SK-N-SH treated with all-trans-retinoic acid at 6 μM for 48 hours (cell line): ENCODE measurements at regions not wholly inside any gene's neighbourhood (a gene's known extent, or its start where the extent isn't known, plus 50 kb on each side); places are given as distances from the start of the nearest gene placed in this dataset.

Experiments used
- ARNTL ChIP-seq: fragments of 450-650 bp; formaldehyde crosslinking; IDR thresholded peaks from 2 replicates; pipeline ENCODE4 v1.5.0; 2020; ENCODE audit warnings: low read depth, mild to moderate bottlenecking, moderate library complexity, borderline replicate concordance
- CSDC2 ChIP-seq: fragments of 250-450 bp; sonication (Bioruptor Pico); IDR thresholded peaks from 2 replicates; pipeline ENCODE4 v1.5.0; 2020; ENCODE audit warnings: mild to moderate bottlenecking, moderate library complexity
- ESRRG ChIP-seq: fragments of 250-450 bp; sonication (Bioruptor Pico); IDR thresholded peaks from 2 replicates; pipeline ENCODE4 v1.6.1; 2021; ENCODE audit warnings: mild to moderate bottlenecking
- OSR1 ChIP-seq: fragments of 250-450 bp; sonication (Bioruptor Pico); IDR thresholded peaks from 2 replicates; pipeline ENCODE4 v1.8.0; 2022; ENCODE audit warnings: moderate library complexity, mild to moderate bottlenecking, inconsistent platforms
- PATZ1 ChIP-seq: fragments of 250-450 bp; sonication (Bioruptor Pico); IDR thresholded peaks from 2 replicates; pipeline ENCODE4 v1.8.0; 2020; ENCODE audit warnings: mild to moderate bottlenecking, moderate library complexity, borderline replicate concordance
- PPARA ChIP-seq: fragments of 250-450 bp; sonication (Bioruptor Pico); IDR thresholded peaks from 2 replicates; pipeline ENCODE4 v1.5.0; 2020; ENCODE audit warnings: mild to moderate bottlenecking, borderline replicate concordance
- SNAI2 ChIP-seq: fragments of 250-450 bp; sonication (Bioruptor Pico); IDR thresholded peaks from 2 replicates; pipeline ENCODE4 v1.5.0; 2020; ENCODE audit warnings: mild to moderate bottlenecking, moderate library complexity
- TOX ChIP-seq: fragments of 250-450 bp; sonication (Bioruptor Pico); IDR thresholded peaks from 2 replicates; pipeline ENCODE4 v1.8.0; 2021; ENCODE audit warnings: mild to moderate bottlenecking, moderate library complexity, borderline replicate concordance
- ZFP30 ChIP-seq: fragments of 450-650 bp; formaldehyde crosslinking; IDR thresholded peaks from 2 replicates; pipeline ENCODE4 v1.5.0; 2022; ENCODE audit warnings: mild to moderate bottlenecking, moderate library complexity
- ZNF70 ChIP-seq: fragments of 450-650 bp; formaldehyde crosslinking; IDR thresholded peaks from 2 replicates; pipeline ENCODE4 v1.5.0; 2020; ENCODE audit warnings: mild to moderate bottlenecking, moderate library complexity
- TF ChIP-seq, protein P1 (sequence below): fragments of 250-450 bp; sonication (Bioruptor Pico); IDR thresholded peaks from 2 replicates; pipeline ENCODE4 v1.8.0; 2021; ENCODE audit warnings: low read depth, mild to moderate bottlenecking, moderate library complexity, borderline replicate concordance

DNA sequence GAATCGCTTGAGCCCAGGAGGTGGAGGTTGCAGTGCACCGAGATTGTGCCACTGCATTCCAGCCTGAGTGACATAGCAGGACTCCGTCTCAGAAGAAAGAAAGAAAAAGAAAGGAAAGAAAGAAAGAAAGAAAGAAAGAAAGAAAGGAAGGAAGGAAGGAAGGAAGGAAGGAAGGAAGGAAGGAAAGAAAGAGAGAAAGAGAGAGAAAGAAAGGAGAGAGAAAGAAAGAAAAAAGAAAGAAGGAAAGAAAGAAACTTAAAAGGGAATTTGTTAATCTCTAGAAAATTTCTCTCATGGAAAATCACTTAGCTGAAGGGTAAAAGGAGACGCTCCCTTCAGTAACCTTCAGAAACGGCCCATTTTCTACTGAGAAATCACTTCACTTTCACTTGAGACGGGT lies 279.5 kb upstream of the KLF6 start:
- TF ChIP-seq ZNF70 (CRISPR knock-in tag) (no peak), PPARA (CRISPR knock-in tag) (no peak), ARNTL (CRISPR knock-in tag) (no peak), OSR1 (CRISPR knock-in tag) (no peak), CSDC2 (CRISPR knock-in tag) (no peak), ZFP30 (no peak), TOX (CRISPR knock-in tag) (no peak), PATZ1 (no peak), SNAI2 (no peak), ESRRG (CRISPR knock-in tag) (no peak)
- TF ChIP-seq, protein P1, sequence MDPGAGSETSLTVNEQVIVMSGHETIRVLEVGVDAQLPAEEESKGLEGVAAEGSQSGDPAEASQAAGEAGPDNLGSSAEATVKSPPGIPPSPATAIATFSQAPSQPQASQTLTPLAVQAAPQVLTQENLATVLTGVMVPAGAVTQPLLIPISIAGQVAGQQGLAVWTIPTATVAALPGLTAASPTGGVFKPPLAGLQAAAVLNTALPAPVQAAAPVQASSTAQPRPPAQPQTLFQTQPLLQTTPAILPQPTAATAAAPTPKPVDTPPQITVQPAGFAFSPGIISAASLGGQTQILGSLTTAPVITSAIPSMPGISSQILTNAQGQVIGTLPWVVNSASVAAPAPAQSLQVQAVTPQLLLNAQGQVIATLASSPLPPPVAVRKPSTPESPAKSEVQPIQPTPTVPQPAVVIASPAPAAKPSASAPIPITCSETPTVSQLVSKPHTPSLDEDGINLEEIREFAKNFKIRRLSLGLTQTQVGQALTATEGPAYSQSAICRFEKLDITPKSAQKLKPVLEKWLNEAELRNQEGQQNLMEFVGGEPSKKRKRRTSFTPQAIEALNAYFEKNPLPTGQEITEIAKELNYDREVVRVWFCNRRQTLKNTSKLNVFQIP (CRISPR knock-in tag) = no peak
